Kidney capillary endothelial cell (primary cell): ENCODE measurements at regions not wholly inside any gene's neighbourhood (a gene's known extent, or its start where the extent isn't known, plus 50 kb on each side); places are given as distances from the start of the nearest gene placed in this dataset.
"Not testable (repeated sequence)": the region's sequence is repeated elsewhere in the genome, so short reads cannot be mapped to it uniquely, and the experiment has no call there.

Source experiments
- DNase-seq: peaks from one replicate; pipeline ENCODE4 v3.0.0-alpha.2; 2018; ENCODE audit warnings: low spot score

DNA sequence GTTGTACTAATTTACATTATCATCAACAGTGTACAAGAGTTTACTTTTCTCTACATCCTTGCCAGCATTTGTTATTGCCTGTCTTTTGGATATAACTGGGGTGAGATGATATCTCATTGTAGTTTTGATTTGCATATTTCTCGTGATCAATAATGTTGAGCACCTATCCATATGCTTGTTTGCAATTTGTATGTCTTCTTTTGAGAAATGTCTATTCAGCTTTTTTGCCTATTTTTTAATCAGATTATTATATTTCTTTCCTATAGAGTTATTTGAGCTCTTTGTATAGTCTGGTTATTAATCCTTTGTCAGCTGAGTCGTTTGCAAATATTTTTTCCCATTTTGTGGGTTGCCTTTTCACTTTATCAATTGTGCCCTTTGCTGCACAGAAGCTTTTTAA, 540.8 kb upstream of the SGO1 start:
- DNase-seq = no peak

GRCh38 chr3:20724241-20724640, 538.2 kb upstream of the SGO1 start:
- DNase-seq = no peak

GRCh38 chr3:20716425-20716824, 530.4 kb upstream of the SGO1 start:
- DNase-seq = not testable (repeated sequence)

- DNase-seq = no peak
Measured at GRCh38 chr3:20701641-20702040, 515.6 kb upstream of the SGO1 start.

GRCh38 chr3:20700714-20701113, 514.7 kb upstream of the SGO1 start:
- no peak for DNase-seq

- no peak for DNase-seq
Measured at GRCh38 chr3:20698896-20699295, 512.9 kb upstream of the SGO1 start.

GRCh38 chr3:20696388-20697150, 510.6 kb upstream of the SGO1 start:
- no peak for DNase-seq

DNA sequence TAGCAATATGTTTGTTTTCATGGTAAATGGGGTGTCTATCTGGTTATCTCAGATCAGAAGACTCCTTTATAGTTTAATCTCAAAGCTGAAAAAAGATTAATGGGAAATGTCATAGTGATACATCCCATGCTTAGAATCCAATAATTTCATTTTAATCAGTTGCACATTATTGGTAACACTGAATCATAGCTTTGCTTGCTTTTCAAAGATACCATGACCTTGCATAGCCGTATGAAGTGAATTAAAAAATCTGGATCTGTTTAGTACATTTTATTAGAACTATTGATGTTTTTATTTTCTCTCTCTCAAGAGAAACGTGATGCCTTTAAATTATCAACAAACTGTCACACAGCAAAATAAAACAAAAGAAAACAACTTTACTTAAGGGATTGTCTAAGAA, 506.7 kb upstream of the SGO1 start:
- DNase-seq = no peak

GRCh38 chr3:20683910-20684309, 497.9 kb upstream of the SGO1 start:
- DNase-seq = no peak

- no peak for DNase-seq
Measured at GRCh38 chr3:20682573-20682972, 496.6 kb upstream of the SGO1 start.

GRCh38 chr3:20680990-20681628, 495.1 kb upstream of the SGO1 start:
- no peak for DNase-seq

DNA sequence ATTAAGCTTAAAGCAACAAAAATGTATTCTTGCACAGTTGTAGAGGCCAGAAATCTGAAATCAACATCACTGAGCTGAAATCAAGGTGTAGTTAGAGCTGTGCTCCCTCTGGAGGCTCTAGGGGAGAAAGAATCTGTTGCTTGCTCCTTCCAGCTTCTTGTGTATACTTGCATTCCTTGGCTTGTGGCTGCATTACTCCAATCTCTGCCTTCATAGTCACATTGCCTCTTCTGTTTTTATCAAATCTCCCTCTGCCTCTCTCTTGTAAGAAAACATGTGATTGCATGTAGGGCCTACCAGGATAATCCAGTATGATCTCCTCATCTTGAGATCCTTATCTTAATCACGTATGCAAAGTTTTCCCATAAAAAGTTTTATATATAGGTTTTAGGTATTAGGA, 487.9 kb upstream of the SGO1 start:
- DNase-seq = no peak

DNA sequence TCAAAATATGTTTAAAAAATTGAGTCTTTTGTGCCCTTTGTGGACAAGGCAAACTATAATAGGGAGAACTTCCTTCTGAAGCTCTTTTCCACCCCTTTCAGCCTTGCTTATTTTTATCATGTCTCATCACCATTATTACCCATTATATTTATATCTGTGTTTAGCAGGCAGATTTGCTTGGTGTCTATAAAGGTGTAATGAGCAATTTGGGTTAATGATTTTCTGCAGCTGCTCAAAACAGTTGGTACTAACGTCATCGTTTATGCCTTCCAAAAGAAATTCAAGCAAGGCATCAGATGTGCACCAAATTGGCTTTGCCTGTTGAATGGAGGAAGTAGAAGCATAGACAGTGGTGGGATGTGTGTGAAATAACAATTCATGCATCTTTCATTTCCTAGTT, 483.7 kb upstream of the SGO1 start:
- no peak for DNase-seq

GRCh38 chr3:20669184-20669583, 483.2 kb upstream of the SGO1 start:
- DNase-seq = no peak

- no peak for DNase-seq
Measured at GRCh38 chr3:20668411-20668810, 482.4 kb upstream of the SGO1 start.

DNA sequence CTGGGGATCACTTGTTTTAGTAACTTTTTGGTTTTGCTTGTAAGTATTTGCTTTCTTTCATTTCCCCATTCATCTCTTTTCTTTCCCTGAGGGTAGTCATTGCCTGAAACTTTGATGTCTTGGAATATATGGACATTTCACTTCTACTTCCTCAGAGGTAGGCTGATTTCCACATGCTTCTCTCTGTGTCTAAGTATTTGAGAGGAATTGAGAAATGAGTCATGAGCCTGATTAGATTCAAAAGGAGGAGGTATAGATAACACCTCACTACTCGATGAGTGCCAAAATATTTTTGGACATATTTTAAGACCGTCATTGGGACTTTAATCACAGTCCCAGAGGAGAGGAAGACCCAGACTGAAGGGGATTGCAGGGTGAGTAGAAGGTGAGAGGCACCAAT, 480.1 kb upstream of the SGO1 start:
- DNase-seq = no peak

DNA sequence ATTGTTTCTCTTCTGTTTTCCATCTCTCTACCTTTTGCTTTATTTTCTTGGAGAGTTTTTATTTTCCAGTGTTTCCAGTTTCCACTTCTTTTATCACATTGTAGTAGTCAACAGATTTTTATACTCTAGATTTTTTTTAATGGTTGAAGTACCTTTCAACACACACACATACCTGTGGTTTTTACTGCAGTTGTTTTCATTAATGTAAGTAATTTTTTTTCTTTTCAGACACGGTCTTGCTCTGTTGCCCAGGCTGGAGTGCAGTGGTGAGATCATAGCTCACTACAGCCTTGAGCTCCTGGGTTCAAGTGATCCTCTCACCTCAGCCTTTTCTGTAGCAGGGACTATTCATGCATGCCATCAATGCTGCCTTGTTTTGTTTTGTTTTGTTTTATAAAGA, 472.5 kb upstream of the SGO1 start:
- no peak for DNase-seq

GRCh38 chr3:20657560-20657959, 471.6 kb upstream of the SGO1 start:
- DNase-seq = no peak

GRCh38 chr3:20652231-20652986, 466.4 kb upstream of the SGO1 start:
- no peak for DNase-seq

- DNase-seq = no peak
Measured at GRCh38 chr3:20648921-20649381, 462.9 kb upstream of the SGO1 start.

- peak; percentile 24 for DNase-seq
Measured at GRCh38 chr3:20648294-20648693, 462.3 kb upstream of the SGO1 start.

DNA sequence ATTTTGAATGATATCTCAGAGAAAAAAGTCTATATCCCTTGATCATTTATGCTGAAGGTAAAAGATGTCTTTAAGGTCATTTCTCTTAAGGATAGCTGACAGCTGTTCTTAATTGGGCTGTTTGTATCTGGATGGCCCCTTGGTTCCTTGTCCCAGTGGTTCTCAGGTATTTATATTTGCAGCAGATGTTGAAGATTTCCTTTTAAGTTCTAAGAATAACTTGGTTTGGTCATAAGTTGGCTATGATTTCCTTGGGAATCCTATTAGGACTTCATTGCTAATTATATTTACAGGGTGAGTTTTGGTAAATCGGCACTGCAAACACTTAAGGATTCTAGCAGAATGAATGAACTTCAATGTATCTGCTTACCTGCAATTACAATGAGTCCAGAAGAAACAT, 460.4 kb upstream of the SGO1 start:
- no peak for DNase-seq

DNA sequence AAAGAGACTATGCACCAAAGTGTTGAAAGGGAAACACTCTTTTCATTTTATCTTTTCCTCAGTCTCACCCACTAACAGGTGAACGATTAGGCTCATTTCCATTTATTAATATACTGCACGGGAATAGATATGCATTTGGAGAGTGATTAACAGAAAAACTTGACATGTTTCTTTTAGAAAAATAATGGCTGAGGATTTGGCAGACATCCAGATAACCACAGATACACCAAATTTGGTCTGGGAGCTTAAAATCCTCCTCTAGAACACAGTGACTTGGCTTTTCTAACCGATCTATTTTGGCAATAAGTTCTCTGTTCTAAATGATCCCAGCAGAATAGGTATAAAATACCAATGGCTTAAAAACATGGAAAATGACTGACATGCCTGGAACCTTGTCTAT, 459.3 kb upstream of the SGO1 start:
- DNase-seq = no peak
